ENCODE measurements at regions not wholly inside any gene's neighbourhood (a gene's known extent, or its start where the extent isn't known, plus 50 kb on each side); places are given as distances from the start of the nearest gene placed in this dataset.

GRCh38 chr2:173802518-173802917 lies 162.7 kb downstream of the SP3 start:
- TF ChIP-seq CTCF (IDR thresholded peaks at IDR 0.05; ENCODE audit: borderline replicate concordance, extremely low read depth, low read length, poor library complexity, severe bottlenecking), result no peak
- no peak for TF ChIP-seq EZH2 (IDR thresholded peaks at IDR 0.05; ENCODE audit: borderline replicate concordance, low read depth, low read length, severe bottlenecking)

All from DND-41 (cell line).